HG03095 (cell line): ENCODE measurements at regions not wholly inside any gene's neighbourhood (a gene's known extent, or its start where the extent isn't known, plus 50 kb on each side); places are given as distances from the start of the nearest gene placed in this dataset.
"Not testable (repeated sequence)": the region's sequence is repeated elsewhere in the genome, so short reads cannot be mapped to it uniquely, and the experiment has no call there.

Source experiments
- ATAC-seq: cut with Tn5 transposase; IDR thresholded peaks from one replicate; pipeline ENCODE4 v1.9.1; 2021; ENCODE audit warnings: moderate library complexity; ENCODE audit not compliant: unreplicated experiment

- ATAC-seq = no peak
These were observed 52.2 kb upstream of the ABCA1 start for GRCh38 chr9:104980039-104980654.

DNA sequence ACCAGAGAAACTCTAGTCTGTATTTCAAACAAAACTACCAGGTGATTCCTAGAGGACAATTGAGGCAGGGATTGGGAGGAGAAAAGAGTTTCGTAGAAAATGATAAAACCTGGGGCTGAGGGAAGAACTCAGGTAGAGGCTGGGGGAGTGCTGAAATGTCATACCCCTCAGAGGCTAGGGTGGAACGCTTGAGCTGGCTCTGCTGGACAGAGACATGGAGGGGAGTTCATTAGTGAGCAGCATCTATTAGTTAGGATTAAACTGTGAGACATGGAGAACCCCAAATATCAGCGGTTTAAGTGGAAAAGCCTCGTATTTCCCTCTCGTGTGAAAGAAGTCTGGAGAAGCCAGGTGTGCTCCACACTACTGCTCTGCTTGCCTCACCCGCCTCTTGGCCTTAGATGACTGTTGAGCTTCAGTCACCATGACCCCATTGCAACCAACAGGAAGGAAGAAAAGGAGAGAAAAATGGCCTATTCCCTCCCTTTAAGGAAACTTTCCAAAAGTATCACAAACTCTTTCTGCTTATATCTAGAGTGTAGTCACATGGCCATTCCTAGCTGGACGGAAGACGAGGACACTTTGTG lies 53.7 kb upstream of the ABCA1 start:
- ATAC-seq = no peak

DNA sequence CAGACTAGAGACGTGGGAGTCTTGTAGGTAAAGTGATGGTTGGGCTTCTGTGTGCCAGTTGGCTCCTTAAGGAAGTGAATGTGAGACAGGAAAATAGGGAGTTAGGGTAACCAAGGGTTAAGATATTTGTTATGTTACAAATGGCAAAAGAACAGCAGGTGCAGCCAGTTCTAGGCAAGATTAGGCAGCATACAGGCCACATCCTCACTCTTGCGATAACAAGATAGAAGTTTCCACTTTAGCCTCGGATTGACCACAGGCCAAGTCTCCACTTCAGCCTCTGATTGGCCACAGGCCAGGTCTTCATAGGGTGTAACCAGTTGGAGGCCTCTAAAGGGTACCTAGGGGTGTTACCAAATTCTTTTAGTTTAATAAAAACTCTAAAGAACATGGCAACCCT lies 54.6 kb upstream of the ABCA1 start:
- no peak for ATAC-seq

- no peak for ATAC-seq
These were observed 55.5 kb upstream of the ABCA1 start for GRCh38 chr9:104983491-104983890.

GRCh38 chr9:104984121-104984520 lies 56.2 kb upstream of the ABCA1 start:
- ATAC-seq = no peak

- no peak for ATAC-seq
These were observed 56.6 kb upstream of the ABCA1 start for GRCh38 chr9:104984542-104984941.

DNA sequence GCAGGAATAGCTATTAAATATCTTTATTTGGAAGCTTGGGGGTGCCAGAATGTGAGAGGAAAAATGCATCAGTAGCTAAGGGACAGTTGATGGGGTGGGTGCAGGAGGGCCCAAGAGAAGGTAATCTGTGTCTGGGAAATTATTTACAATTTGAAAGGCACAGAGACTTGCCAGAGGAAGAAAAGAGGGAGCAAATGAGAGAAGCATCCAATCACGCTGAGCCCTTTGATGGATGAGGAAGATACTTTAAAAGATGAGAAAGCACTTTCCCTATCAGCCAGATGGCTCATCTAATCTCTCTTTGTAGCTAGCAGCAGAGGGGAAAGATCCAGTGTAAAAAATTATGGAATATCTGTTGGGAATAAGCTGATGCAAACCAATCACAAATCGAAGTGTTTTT lies 57.0 kb upstream of the ABCA1 start:
- ATAC-seq = no peak

DNA sequence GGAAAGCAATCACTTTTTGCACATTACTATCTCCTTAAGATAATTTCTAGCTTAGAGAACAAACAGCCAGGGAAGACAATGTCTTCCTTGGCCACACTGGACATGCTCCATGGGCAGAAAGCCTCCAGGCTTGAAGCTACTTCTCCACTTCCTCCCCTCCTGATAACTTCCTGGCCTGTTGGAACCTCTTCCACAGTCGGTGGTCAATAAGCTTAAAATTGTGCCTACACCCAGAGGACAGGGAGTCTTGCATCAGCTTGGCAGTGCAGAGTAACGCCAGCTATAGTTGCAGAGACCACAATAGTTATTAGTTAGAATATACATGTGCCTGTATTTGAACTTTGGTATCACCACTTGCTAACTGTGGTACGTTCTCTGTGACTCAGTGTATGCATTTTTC lies 58.1 kb upstream of the ABCA1 start:
- ATAC-seq = no peak

DNA sequence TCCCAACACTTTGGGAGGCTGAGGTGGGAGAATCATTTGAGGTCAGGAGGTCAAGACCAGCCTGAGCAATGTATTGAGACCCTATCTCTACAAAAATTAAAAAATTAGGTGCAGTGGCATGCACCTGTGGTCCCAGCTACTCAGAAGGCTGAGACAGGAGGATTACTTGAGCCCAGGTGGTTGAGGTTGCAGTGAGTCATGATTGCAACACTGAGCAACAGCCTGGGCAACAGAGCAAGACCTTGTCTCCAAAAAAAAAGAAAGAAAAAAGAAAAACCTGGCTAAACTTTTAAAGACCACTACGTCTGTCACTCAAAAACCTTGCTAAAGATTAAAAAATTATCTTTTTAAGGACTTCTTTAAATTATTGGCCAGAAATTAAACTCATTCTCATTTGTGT lies 59.8 kb upstream of the ABCA1 start:
- no peak for ATAC-seq

- no peak for ATAC-seq
These were observed 60.6 kb upstream of the ABCA1 start for GRCh38 chr9:104988539-104988938.

DNA sequence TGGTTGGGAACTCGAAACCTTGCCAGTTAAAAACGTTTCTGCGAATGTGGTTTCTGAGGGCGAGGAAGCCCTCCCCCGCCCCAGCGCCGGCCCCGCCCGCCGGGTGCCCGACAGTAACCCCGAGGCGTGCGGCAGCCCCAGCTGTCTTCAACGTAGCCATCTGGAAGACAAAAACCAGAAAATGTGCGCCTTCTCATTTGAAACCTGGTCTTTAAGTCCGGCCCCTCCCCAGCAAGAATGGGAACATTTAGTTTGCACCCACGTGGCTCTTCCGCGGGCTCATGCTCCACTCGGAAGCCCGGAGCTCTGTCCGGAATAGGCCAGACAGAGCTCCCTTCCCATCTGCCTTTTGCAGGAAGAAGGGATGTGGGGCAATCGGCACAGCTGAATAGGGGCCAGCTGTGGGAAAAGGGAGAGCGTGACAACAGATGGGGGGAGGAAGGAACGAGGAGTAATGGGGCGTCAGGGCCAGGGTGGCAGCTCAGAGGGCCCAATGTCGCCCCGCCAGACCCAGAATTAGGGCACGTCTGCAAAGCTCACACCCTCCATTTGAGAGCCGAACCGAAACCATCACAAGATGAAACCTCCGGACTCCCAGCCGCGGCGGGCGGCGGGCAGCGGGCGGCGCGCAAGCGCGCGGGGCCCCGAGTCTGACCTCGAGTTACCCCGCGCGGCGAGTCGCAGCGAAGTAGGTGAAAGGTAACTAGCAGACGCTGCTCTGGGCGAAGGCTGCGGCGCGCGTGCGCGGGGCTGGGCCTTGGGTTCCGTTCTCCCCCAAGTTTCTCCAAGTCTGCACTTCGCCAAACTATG lies 63.4 kb upstream of the ABCA1 start:
- ATAC-seq = peak; percentile 76

DNA sequence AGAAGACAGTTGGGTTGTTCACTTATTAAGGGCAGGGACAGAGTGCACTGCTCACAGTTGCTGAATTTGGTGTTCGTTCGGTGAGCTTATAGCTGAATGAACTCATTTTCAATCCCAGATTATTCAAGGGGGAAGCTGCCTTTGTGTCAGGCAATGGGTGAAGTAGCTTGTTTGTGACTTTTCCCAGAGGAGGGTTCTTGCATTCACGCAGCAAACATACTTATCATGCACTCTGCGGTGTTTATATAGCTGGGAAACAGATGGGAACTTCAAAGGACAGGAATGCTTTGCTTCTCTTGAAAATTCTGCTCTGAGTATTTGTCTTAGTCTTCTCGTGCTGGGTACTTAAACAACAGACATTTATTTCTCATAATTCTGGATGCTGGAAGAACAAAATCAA lies 64.7 kb upstream of the ABCA1 start:
- no peak for ATAC-seq

DNA sequence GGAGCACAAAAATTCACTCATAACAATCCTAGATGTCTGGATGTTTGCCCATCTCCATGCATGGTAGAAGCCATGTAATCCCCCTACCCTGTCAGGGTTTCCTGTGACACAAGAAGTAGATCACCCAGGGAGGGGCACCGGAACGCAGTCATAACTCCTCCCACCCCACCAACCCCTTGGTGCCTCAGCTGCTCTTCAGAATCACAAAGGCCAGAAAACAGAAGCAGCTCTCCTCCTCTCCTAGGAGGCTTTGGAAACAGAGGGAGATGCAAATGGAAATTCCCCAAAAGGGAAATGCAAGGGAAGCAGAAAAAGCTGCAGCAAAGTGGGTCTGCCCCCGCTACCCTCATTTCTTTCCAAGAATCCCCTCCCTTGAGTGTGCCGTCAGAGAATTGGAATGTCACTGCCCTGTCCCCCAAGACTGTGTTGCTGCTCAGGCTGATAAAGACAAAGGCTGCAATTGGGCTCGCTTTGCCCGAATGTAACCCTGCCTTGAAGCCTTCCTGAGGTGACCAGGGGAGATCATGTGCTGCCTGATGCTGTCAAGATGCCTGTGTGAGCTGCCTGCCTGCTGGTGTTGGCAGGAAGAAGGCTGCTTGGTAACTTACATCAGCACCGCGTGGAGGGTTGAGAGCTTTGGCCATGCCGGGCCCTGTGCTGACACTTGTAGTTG lies 65.5 kb upstream of the ABCA1 start:
- ATAC-seq = no peak

DNA sequence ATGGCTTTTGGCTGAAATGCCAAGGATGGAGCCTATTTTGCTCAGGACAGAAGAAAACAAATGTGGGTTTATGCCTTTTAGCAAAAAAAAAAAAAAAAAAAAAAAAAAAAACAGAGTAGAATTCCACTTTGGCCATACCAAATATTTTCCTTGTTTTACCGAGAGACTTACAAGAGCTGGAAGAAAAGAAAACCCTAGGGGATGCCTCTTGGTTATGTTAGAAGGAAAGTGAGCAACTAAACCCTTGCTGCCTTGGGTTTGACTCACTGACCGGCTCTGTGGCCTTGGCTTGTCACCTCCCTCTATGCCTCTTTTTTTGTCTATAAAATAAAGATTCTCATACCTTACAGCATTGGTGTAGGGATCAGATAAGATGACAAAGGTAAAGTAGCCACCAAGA lies 69.6 kb upstream of the ABCA1 start:
- ATAC-seq = no peak

DNA sequence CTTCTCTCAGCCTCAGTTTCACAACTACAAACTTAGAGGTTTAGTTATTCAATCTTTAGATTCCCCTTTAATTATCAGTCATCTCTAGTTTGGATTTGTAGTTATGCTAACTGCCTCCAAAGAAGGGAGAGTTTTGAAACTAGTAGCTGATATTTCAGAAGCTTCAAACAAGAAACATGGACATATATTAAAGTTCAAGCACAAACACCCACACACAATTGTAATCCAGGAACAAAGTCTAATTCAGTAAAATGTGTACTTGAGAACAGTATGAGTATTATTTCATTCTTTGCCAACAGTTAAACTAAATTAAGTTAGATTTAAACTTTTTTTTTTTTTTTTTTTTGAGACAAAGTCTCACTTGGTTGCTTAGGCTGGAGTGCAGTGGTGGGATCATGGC lies 71.2 kb upstream of the ABCA1 start:
- no peak for ATAC-seq

- ATAC-seq = not testable (repeated sequence)
These were observed 72.6 kb upstream of the ABCA1 start for GRCh38 chr9:105000529-105000928.

- ATAC-seq = no peak
These were observed 76.6 kb upstream of the ABCA1 start for GRCh38 chr9:105004466-105005090.

GRCh38 chr9:105005186-105005585 lies 77.2 kb upstream of the ABCA1 start:
- ATAC-seq = no peak

DNA sequence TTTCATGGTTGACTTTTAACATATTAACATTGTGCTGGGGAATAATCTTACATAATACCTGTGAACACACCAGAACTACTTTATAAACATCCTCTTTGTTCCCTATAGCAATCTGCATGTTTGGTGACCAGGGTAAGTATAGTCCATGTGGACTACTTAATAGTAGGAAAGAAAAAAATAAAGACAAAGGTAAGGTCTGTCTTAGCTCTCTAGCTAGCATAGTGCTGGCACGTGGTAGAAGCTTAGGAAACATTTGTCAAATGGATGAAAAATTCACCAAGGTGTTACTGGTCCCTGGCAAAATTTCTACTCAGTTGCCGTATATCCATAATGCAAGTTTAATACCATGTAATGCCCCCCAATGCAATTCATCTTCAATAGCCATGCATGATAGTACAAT lies 78.6 kb upstream of the ABCA1 start:
- ATAC-seq = no peak

GRCh38 chr9:105007143-105007542 lies 79.2 kb upstream of the ABCA1 start:
- ATAC-seq = no peak

DNA sequence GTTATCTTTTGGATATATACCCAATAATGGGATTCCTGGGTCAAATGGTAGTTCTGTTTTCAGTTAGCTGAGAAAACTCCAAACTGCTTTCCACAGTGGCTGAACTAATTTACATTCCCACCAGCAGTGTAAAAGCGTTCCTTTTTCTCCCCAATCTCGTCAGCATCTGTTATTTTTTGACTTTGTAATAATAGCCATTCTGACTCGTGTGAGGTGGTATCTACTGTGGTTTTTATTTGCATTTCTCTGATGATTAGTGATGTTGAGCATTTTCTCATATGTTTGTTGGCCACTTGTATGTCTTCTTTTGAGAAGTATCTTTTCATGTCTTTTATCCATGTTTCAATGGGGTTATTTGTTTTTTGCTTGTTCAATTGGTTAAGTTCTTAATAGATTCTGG lies 82.1 kb upstream of the ABCA1 start:
- not testable (repeated sequence) for ATAC-seq
